ENCODE measurements at regions not wholly inside any gene's neighbourhood (a gene's known extent, or its start where the extent isn't known, plus 50 kb on each side); places are given as distances from the start of the nearest gene placed in this dataset.
A peak's percentile ranks its signal among the peaks of the same experiment; 100 is the strongest.

DNA sequence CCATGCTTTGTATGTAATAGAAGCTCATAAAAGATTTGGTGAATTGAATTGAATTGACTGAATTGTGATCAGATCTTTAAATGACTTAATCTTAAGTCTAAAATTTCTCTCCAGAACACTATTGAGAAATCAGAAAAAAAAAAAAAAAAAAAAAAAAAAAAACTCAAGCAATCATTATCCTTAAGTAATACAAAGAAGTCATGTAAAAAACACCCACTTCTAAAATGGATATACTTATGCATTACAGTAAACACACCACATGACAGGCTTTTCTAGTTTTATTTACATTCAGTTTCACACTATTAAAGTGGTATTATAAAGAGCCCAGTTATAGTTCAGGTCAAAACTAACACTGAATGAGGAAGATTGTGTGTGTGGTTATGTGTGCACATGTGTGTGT, 84.9 kb upstream of the GLS start:
- Histone ChIP-seq H3K27ac (no peak overlapping the region), H3K9me3 (no peaks in the 10 kb centered on the region), H3K36me3 (no peaks in the 10 kb centered on the region), H3K4me1 (peaks cover 20% of the 10 kb centered on the region), H3K27me3 (no peaks in the 10 kb centered on the region), H3K4me3 (no peak overlapping the region)
- no peak for DNase-seq (ENCODE audit: low spot score in 2 of 2)
- TF ChIP-seq POLR2A (IDR thresholded peaks at IDR 0.05) (no peak), POLR2AphosphoS5 (IDR thresholded peaks at IDR 0.05) (no peak), EP300 (IDR thresholded peaks at IDR 0.05) (no peak), CTCF (IDR thresholded peaks at IDR 0.05) (no peak)

- TF ChIP-seq POLR2AphosphoS5 (IDR thresholded peaks at IDR 0.05) = no peak
- no peak for TF ChIP-seq EP300 (IDR thresholded peaks at IDR 0.05)
- no peak for TF ChIP-seq POLR2A (IDR thresholded peaks at IDR 0.05)
- TF ChIP-seq CTCF (IDR thresholded peaks at IDR 0.05) = no peak
- Histone ChIP-seq H3K27me3 (no peaks in the 10 kb centered on the region), H3K4me3 (no peak overlapping the region), H3K27ac (no peak overlapping the region), H3K4me1 (peaks cover 6% of the 10 kb centered on the region), H3K9me3 (no peaks in the 10 kb centered on the region), H3K36me3 (no peaks in the 10 kb centered on the region)
- no peak for DNase-seq (ENCODE audit: low spot score in 2 of 2)
Measured at GRCh38 chr2:190799999-190800398, 80.6 kb upstream of the GLS start.

DNA sequence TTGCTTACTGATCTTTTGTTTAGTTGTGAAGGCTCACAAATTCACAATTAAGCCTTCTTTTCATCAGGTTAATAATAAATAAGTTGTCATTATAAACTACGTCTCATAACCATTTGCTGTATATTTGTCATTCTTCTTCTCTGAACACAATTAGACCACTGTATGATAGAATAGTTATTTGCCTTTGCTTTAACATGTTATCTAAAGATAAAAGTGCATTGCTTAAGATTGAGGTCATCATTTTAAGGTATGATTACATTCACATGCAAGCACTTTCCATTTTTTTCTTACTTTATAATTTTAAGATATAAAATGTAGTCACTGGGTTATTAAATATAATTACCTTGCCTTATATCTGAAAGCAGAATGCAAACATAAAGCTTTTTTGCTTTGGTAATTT, 80.1 kb upstream of the GLS start:
- no peaks in the 10 kb centered on the region for H3K27me3 ChIP-seq
- no peak for DNase-seq (ENCODE audit: low spot score in 2 of 2)
- no peaks in the 10 kb centered on the region for H3K9me3 ChIP-seq
- peaks cover 6% of the 10 kb centered on the region for H3K4me1 ChIP-seq
- H3K27ac ChIP-seq = no peak overlapping the region
- 62% methylated on average over 1 of the region's 1 CpG for WGBS
- no peaks in the 10 kb centered on the region for H3K36me3 ChIP-seq
- H3K4me3 ChIP-seq = no peak overlapping the region
- TF ChIP-seq CTCF (IDR thresholded peaks at IDR 0.05) = no peak
- no peak for TF ChIP-seq POLR2AphosphoS5 (IDR thresholded peaks at IDR 0.05)
- no peak for TF ChIP-seq POLR2A (IDR thresholded peaks at IDR 0.05)
- TF ChIP-seq EP300 (IDR thresholded peaks at IDR 0.05) = no peak

DNA sequence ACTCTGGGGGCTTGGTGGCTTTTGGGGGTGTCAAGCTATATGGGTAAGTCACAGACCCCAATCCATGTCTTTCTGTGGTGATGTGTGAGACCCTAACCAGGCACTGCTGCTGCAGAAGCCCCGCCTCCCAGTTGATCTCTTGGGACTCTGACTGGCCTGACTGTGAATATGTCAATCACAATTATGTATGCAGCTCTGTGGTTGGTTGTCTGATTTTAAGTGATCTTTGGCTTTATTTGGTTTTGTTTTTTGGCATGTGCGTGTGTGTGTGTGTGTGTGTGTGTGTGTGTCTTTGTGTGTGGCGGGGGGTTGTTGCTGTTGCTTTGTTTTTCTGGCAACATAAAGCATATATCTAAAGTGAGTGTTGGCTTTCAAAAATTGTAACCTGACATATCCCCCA, 78.5 kb upstream of the GLS start:
- no peak for DNase-seq (ENCODE audit: low spot score in 2 of 2)
- peaks cover 6% of the 10 kb centered on the region for H3K4me1 ChIP-seq
- no peaks in the 10 kb centered on the region for H3K27me3 ChIP-seq
- H3K27ac ChIP-seq = no peak overlapping the region
- TF ChIP-seq CTCF (IDR thresholded peaks at IDR 0.05) = no peak
- TF ChIP-seq POLR2AphosphoS5 (IDR thresholded peaks at IDR 0.05) = no peak
- H3K36me3 ChIP-seq = no peaks in the 10 kb centered on the region
- 86% methylated on average over 3 of the region's 3 CpGs for WGBS
- H3K9me3 ChIP-seq = no peaks in the 10 kb centered on the region
- no peak overlapping the region for H3K4me3 ChIP-seq

GRCh38 chr2:190802626-190803209, 77.9 kb upstream of the GLS start:
- DNase-seq (ENCODE audit: low spot score in 2 of 2) = no peak
- Histone ChIP-seq H3K27ac (no peak overlapping the region), H3K4me3 (no peak overlapping the region), H3K9me3 (no peaks in the 10 kb centered on the region), H3K4me1 (peaks cover 6% of the 10 kb centered on the region), H3K36me3 (no peaks in the 10 kb centered on the region), H3K27me3 (no peaks in the 10 kb centered on the region)
- WGBS = 87% methylated on average over 1 of the region's 1 CpG
- TF ChIP-seq POLR2A (IDR thresholded peaks at IDR 0.05) (no peak), POLR2AphosphoS5 (IDR thresholded peaks at IDR 0.05) (no peak)

- Histone ChIP-seq H3K27me3 (no peaks in the 10 kb centered on the region), H3K9me3 (no peaks in the 10 kb centered on the region), H3K4me3 (no peak overlapping the region), H3K4me1 (peaks cover 6% of the 10 kb centered on the region), H3K36me3 (no peaks in the 10 kb centered on the region), H3K27ac (no peak overlapping the region)
- TF ChIP-seq CTCF (IDR thresholded peaks at IDR 0.05) (peak; percentile 55 to 59), POLR2A (IDR thresholded peaks at IDR 0.05) (no peak)
- DNase-seq (ENCODE audit: low spot score in 2 of 2) = no peak
- 32% methylated on average over 5 of the region's 5 CpGs for WGBS
Measured at GRCh38 chr2:190804182-190804795, 76.3 kb upstream of the GLS start.

Measured in suprapubic skin (tissue), 4 donors.